GM18511 (cell line): ENCODE measurements at regions not wholly inside any gene's neighbourhood (a gene's known extent, or its start where the extent isn't known, plus 50 kb on each side); places are given as distances from the start of the nearest gene placed in this dataset.

ENCODE experiments used
- ATAC-seq: cut with Tn5 transposase; IDR thresholded peaks from one replicate; pipeline ENCODE4 v1.9.1; 2021; ENCODE audit warnings: mild to moderate bottlenecking, moderate library complexity; ENCODE audit not compliant: unreplicated experiment

- ATAC-seq = peak; percentile 51
These were observed 50.0 kb upstream of the SLC19A1 start for GRCh38 chr21:45592208-45592619.

DNA sequence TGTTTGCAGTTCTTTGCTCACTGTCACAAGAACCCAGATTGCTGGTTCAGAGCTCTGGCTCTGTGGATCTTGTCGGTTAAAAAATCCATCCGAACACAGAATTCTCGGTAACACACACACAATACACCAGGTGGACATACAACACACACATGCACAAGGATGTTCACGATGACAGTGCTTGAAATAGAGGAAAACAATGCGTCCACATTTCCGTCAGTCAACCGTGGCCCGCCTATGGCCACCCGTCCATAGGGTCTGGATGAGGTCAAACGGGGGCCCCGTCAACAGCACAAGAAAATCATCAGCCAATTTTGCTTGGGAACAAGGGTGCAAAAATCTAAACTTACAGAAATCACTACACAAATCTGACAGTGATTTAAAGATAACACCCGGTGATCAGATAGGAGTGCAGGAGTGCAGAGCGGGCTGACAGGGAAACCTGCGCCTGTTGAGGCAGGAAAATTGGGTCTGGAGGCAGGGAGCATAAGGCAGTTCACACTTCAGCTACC is 50.4 kb upstream of the SLC19A1 start:
- no peak for ATAC-seq

GRCh38 chr21:45593162-45594022 is 50.1 kb upstream of the PCBP3 start:
- ATAC-seq = no peak
